Stomach (tissue), 8 donors: ENCODE measurements at regions not wholly inside any gene's neighbourhood (a gene's known extent, or its start where the extent isn't known, plus 50 kb on each side); places are given as distances from the start of the nearest gene placed in this dataset.

Source experiments
- DNase-seq, 2 donors: peaks; one replicate each; pipeline versions ENCODE4 v3.0.0 to v3.0.0-alpha.2; 2013 to 2019
- H3K27ac ChIP-seq, 5 donors: fragments of 200-600 bp in 4 of 5; sonication (generic) in 4 of 5; one replicate each; pipeline ENCODE4 v1.5.1; 2013 to 2019; ENCODE audit warnings: mild to moderate bottlenecking in 1 of 5, moderate library complexity in 1 of 5
- H3K27me3 ChIP-seq, 3 donors: fragments of 200-600 bp; sonication (generic); one replicate each; pipeline ENCODE4 v1.5.1; 2017 to 2019; ENCODE audit warnings: mixed run types in 1 of 3
- H3K36me3 ChIP-seq, 4 donors: fragments of 200-600 bp; sonication (generic); 1 replicate in 3 of 4; 2 replicates in 1 of 4; pipeline ENCODE4 v1.5.1; 2016 to 2019
- H3K4me1 ChIP-seq, 4 donors: fragments of 200-600 bp; sonication (generic); one replicate each; pipeline ENCODE4 v1.5.1; 2016 to 2019
- H3K4me3 ChIP-seq, 4 donors: fragments of 200-600 bp; sonication (generic) in 3 of 4; one replicate each; pipeline ENCODE4 v1.5.1; 2016 to 2019; ENCODE audit warnings: mild to moderate bottlenecking in 1 of 4
- H3K9me3 ChIP-seq, 4 donors: fragments of 200-600 bp; sonication (generic); one replicate each; pipeline ENCODE4 v1.5.1; 2016 to 2019
- EP300 ChIP-seq: sonication (generic); formaldehyde crosslinking; IDR thresholded peaks from one replicate; pipeline ENCODE4 v1.6.1; 2017; ENCODE audit warnings: antibody characterized with exemption
- POLR2A ChIP-seq, 4 donors: fragments of 450-650 bp; IDR thresholded peaks; one replicate each; pipeline ENCODE4 v1.6.1; 2016; ENCODE audit warnings: antibody characterized with exemption in 4 of 4, control low read depth in 2 of 4, mild to moderate bottlenecking in 1 of 4, moderate library complexity in 1 of 4
- POLR2AphosphoS5 ChIP-seq, 3 donors: sonication (generic); formaldehyde crosslinking; IDR thresholded peaks; one replicate each; pipeline ENCODE4 v1.6.1; 2016; ENCODE audit warnings: antibody characterized with exemption in 3 of 3
- WGBS, 5 donors: extraction: QIAGEN DNeasy Blood & Tissue Kit in 3 of 5; methylation state at CpG; one replicate each; pipeline versions ENCODE4 v1.1.5 to v1.1.7; 2013 to 2018; 5-methylcytosine and 5-hydroxymethylcytosine counted together
- intact Hi-C: fragments of 100-400 bp; cut with DNase I; formaldehyde crosslinking; loops from one replicate; pipeline ENCODE4 v1.15.1; 2023; ENCODE audit warnings: low total_unique reads
- TF ChIP-seq, protein P1 (sequence below), 7 experiments: fragments of 450-650 bp in 4 of 7; fragments of 200-600 bp in 3 of 7; sonication (generic) in 3 of 7; IDR thresholded peaks; one replicate each; pipeline ENCODE4 v1.5.1; 2016 to 2019; ENCODE audit warnings: antibody characterized with exemption in 7 of 7, control low read depth in 2 of 7, mild to moderate bottlenecking in 1 of 7
- donor health status: healthy with polysubstance abuse.
- donor health status: Bipolar disorder and iron deficiency.
- donor health status: healthy.

DNA sequence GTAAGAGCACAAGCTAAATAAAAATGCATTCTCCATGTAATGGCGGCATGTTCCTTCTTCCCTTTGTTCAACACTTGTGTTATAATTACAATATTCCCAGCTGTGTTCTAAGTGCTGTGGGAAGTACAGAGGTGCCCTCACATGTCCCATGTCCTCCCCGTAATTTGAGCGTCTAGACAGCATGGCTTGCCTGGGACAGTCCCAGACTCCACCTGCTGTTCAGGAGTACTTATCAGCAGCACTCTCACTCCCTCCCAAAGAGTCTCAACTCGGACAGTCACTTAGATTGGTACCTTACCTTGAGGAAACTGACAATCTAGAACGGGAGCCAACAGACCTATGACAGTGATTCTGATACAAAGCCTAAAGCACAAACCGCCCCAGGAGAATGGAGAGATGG, 370.5 kb downstream of the EIPR1 start:
- no peak for TF ChIP-seq POLR2A (IDR thresholded peaks at IDR 0.05)
- TF ChIP-seq, protein P1, sequence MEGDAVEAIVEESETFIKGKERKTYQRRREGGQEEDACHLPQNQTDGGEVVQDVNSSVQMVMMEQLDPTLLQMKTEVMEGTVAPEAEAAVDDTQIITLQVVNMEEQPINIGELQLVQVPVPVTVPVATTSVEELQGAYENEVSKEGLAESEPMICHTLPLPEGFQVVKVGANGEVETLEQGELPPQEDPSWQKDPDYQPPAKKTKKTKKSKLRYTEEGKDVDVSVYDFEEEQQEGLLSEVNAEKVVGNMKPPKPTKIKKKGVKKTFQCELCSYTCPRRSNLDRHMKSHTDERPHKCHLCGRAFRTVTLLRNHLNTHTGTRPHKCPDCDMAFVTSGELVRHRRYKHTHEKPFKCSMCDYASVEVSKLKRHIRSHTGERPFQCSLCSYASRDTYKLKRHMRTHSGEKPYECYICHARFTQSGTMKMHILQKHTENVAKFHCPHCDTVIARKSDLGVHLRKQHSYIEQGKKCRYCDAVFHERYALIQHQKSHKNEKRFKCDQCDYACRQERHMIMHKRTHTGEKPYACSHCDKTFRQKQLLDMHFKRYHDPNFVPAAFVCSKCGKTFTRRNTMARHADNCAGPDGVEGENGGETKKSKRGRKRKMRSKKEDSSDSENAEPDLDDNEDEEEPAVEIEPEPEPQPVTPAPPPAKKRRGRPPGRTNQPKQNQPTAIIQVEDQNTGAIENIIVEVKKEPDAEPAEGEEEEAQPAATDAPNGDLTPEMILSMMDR (IDR thresholded peaks at IDR 0.05): no peak
- no peak for TF ChIP-seq EP300
- TF ChIP-seq POLR2AphosphoS5 (IDR thresholded peaks at IDR 0.05): no peak
- H3K27ac ChIP-seq: no peak overlapping the region
- DNase-seq: no peak
- WGBS, 5 donors: 79 to 83% (median 81%) methylated on average over 6 of the region's 6 CpGs
- H3K9me3 ChIP-seq: peaks cover 0 to 7% (median 5%) of the 10 kb centered on the region in 4 donors
- intact Hi-C loops: no loop called here
- no peaks in the 10 kb centered on the region for H3K4me1 ChIP-seq
- H3K4me3 ChIP-seq: no peak overlapping the region
- H3K36me3 ChIP-seq: no peaks in the 10 kb centered on the region
- peaks cover 0 to 31% (median 10%) of the 10 kb centered on the region in 3 donors for H3K27me3 ChIP-seq

DNA sequence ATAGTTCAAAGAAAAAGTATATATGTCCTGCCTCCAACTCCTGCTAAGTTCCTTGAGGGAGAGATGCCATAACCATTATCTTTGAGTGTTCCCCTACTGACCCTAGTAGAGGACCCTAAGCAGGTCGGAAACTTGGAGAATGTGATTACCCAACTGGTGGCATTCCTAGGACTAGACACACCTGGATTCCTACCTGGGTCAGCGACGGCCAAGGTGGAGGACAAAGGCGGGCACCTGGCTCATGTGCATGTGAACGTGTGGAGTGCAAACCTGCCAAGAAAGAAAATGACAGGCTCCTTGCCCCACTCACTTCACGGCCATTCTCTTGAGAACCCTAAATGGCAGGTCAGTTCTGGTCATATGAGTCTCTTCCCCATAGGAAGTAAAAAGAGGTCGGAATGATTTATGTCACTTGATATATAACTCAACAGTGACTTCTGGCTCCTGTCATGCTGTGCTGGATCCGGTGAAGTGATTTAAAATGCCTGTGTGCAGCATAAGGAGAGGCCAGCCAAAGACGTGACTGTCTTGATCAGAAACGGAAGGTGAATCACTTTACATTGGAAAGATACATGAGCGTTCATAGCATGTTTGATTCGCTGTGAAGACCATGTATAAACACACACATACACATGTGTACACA, 371.6 kb downstream of the EIPR1 start:
- peaks cover 0 to 31% (median 10%) of the 10 kb centered on the region in 3 donors for H3K27me3 ChIP-seq
- H3K4me3 ChIP-seq: no peak overlapping the region
- no peak overlapping the region for H3K27ac ChIP-seq
- 83 to 87% (median 84%) methylated on average over 12 of the region's 12 CpGs for WGBS, 5 donors
- no peaks in the 10 kb centered on the region for H3K4me1 ChIP-seq
- no peak for TF ChIP-seq POLR2A (IDR thresholded peaks at IDR 0.05)
- TF ChIP-seq, protein P1 (IDR thresholded peaks at IDR 0.05): no peak
- H3K36me3 ChIP-seq: no peaks in the 10 kb centered on the region
- H3K9me3 ChIP-seq: no peaks in the 10 kb centered on the region
- no peak for DNase-seq
- intact Hi-C loops: no loop called here

DNA sequence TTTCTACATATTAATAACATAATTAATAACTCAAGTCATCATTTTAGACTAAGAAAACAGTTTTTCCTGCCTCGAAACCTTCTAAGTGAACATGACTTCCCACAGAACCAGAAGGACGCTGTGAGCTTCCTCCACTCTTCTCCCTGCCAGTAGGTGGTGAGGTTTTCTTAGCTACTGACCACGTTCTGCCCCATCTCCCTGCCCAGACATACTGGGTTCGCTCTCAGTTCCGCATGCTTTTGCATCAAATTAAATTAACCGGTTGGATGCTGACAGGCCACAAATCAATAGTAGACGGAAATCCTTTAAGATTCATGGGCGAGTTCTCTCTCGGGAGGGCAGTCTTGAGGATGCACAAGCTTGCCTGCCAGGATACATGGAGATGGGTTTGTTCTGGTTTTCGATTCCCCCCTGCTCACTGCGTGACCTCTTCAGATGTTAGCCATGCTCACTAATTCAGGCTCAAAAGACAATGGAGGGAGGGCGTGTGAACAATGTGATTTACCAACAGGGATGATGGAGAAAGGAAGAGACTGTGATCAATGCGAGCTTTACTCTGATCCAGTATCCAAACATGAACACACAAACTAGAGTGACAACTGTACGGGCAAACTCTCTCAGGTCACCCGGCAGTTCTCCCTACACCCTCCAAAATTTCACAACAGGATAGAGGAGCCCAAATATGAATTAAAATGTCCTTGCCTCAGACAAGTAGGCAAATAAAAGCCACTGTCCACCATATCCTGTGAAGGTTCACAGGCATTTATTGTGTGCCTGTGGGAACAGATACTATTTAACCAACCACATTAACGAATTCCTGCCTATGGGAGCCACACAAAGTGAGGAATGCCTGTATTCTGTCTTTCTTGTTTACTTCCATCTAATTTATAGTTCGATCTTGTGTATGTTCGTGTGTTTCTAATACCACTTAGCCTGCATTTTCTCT, 375.7 kb downstream of the EIPR1 start:
- H3K36me3 ChIP-seq: no peaks in the 10 kb centered on the region
- H3K27ac ChIP-seq: no peak overlapping the region
- DNase-seq: peak in 1 of 2 donors; percentile 51
- H3K4me3 ChIP-seq: no peak overlapping the region
- intact Hi-C loops: no loop called here
- TF ChIP-seq EP300 (no peak), POLR2AphosphoS5 (IDR thresholded peaks at IDR 0.05) (no peak), POLR2A (IDR thresholded peaks at IDR 0.05) (no peak)
- TF ChIP-seq, protein P1 (IDR thresholded peaks at IDR 0.05): no peak
- peaks cover 0 to 12% (median 0%) of the 10 kb centered on the region in 3 donors for H3K27me3 ChIP-seq
- no peaks in the 10 kb centered on the region for H3K4me1 ChIP-seq
- WGBS, 5 donors: 46 to 52% (median 51%) methylated on average over 18 of the region's 18 CpGs
- H3K9me3 ChIP-seq: no peaks in the 10 kb centered on the region

DNA sequence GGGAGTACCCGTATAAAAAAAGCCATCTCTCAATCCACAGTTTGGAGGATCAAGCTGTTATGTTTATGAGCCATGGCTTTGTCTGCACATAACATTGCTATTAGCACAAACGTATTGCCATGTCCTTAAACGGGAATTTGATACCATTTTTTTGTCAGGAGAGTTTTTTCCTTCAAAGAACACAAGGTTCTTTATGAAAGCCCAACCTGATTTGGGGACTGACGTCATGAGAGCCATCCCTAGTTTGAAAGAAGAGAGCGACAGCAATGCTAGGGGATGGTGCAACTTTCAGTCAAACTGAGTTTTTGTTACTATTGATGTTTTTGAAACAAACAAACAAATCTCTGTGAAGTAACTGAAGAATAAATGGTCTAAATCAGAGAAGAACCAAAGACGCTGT, 376.6 kb downstream of the EIPR1 start:
- intact Hi-C loops: no loop called here
- no peaks in the 10 kb centered on the region for H3K4me1 ChIP-seq
- 45 to 68% (median 56%) methylated on average over 6 of the region's 6 CpGs for WGBS, 5 donors
- peaks cover 0 to 10% (median 0%) of the 10 kb centered on the region in 3 donors for H3K27me3 ChIP-seq
- no peak for DNase-seq
- TF ChIP-seq, protein P1 (IDR thresholded peaks at IDR 0.05): no peak
- TF ChIP-seq POLR2AphosphoS5 (IDR thresholded peaks at IDR 0.05) (no peak), EP300 (no peak), POLR2A (IDR thresholded peaks at IDR 0.05) (no peak)
- no peak overlapping the region for H3K27ac ChIP-seq
- H3K36me3 ChIP-seq: no peaks in the 10 kb centered on the region
- no peak overlapping the region for H3K4me3 ChIP-seq
- H3K9me3 ChIP-seq: no peaks in the 10 kb centered on the region
